ENCODE measurements at regions not wholly inside any gene's neighbourhood (a gene's known extent, or its start where the extent isn't known, plus 50 kb on each side); places are given as distances from the start of the nearest gene placed in this dataset.
"Not testable (repeated sequence)": the region's sequence is repeated elsewhere in the genome, so short reads cannot be mapped to it uniquely, and the experiment has no call there.

- H3K27ac ChIP-seq = no peak overlapping the region
Observed at GRCh38 chr17:20783091-20783490, 203.6 kb downstream of the CDRT15L2 start.

GRCh38 chr17:20784100-20784665 lies 204.7 kb downstream of the CDRT15L2 start:
- Histone ChIP-seq H3K27me3 (peaks cover 32% of the 10 kb centered on the region), H3K27ac (no peak overlapping the region), H3K4me3 (no peak overlapping the region), H3K36me3 (no peaks in the 10 kb centered on the region), H3K4me1 (no peaks in the 10 kb centered on the region), H3K9me3 (no peaks in the 10 kb centered on the region)
- WGBS, 2 donors (ENCODE audit: low coverage in 1 of 2) = 63 to 70% methylated on average over 2 to 5 of the region's 48 CpGs
- ATAC-seq = no peak
- no peak for TF ChIP-seq CTCF (IDR thresholded peaks at IDR 0.05)
- TF ChIP-seq POLR2AphosphoS5 (IDR thresholded peaks at IDR 0.05) = no peak
- no peak for TF ChIP-seq EP300 (IDR thresholded peaks at IDR 0.05)
- no peak for TF ChIP-seq POLR2A (IDR thresholded peaks at IDR 0.05)

More at GRCh38 chr17:20783091-20783490, 203.6 kb downstream of the CDRT15L2 start:
- Histone ChIP-seq H3K36me3 (no peaks in the 10 kb centered on the region), H3K27me3 (peaks cover 37% of the 10 kb centered on the region), H3K9me3 (no peaks in the 10 kb centered on the region), H3K4me3 (no peak overlapping the region), H3K4me1 (no peaks in the 10 kb centered on the region)
- TF ChIP-seq CTCF (IDR thresholded peaks at IDR 0.05) (no peak), POLR2A (IDR thresholded peaks at IDR 0.05) (no peak), POLR2AphosphoS5 (IDR thresholded peaks at IDR 0.05) (no peak), EP300 (IDR thresholded peaks at IDR 0.05) (no peak)
- WGBS, 2 donors (ENCODE audit: low coverage in 1 of 2) = 74 to 81% methylated on average over 3 of the region's 3 CpGs
- no peak for ATAC-seq

- no peak for ATAC-seq
- no peaks in the 10 kb centered on the region for H3K4me1 ChIP-seq
- WGBS, 2 donors (ENCODE audit: low coverage in 1 of 2) = 27 to 73% methylated on average over 2 to 5 of the region's 6 CpGs
- H3K36me3 ChIP-seq = no peaks in the 10 kb centered on the region
- H3K27me3 ChIP-seq = peaks cover 20% of the 10 kb centered on the region
- no peak overlapping the region for H3K4me3 ChIP-seq
- H3K27ac ChIP-seq = no peak overlapping the region
- H3K9me3 ChIP-seq = no peaks in the 10 kb centered on the region
- TF ChIP-seq POLR2AphosphoS5 (IDR thresholded peaks at IDR 0.05) (no peak), CTCF (IDR thresholded peaks at IDR 0.05) (no peak), EP300 (IDR thresholded peaks at IDR 0.05) (no peak), POLR2A (IDR thresholded peaks at IDR 0.05) (no peak)
Observed at GRCh38 chr17:20787281-20787680, 207.8 kb downstream of the CDRT15L2 start.

GRCh38 chr17:20791626-20792025 lies 212.1 kb downstream of the CDRT15L2 start:
- no peaks in the 10 kb centered on the region for H3K9me3 ChIP-seq
- TF ChIP-seq POLR2AphosphoS5 (IDR thresholded peaks at IDR 0.05) (no peak), CTCF (IDR thresholded peaks at IDR 0.05) (no peak), POLR2A (IDR thresholded peaks at IDR 0.05) (no peak), EP300 (IDR thresholded peaks at IDR 0.05) (no peak)
- H3K27ac ChIP-seq = no peak overlapping the region
- ATAC-seq = no peak
- H3K4me1 ChIP-seq = no peaks in the 10 kb centered on the region
- no peak overlapping the region for H3K4me3 ChIP-seq
- no peaks in the 10 kb centered on the region for H3K36me3 ChIP-seq
- 89 to 94% methylated on average over 4 to 5 of the region's 5 CpGs for WGBS, 2 donors (ENCODE audit: low coverage in 1 of 2)
- peaks cover 6% of the 10 kb centered on the region for H3K27me3 ChIP-seq

GRCh38 chr17:20794532-20794931 lies 215.0 kb downstream of the CDRT15L2 start:
- not testable (repeated sequence) for H3K27ac ChIP-seq, H3K4me3 ChIP-seq, H3K36me3 ChIP-seq, ATAC-seq, H3K9me3 ChIP-seq, H3K4me1 ChIP-seq
- peaks cover 14% of the 10 kb centered on the region for H3K27me3 ChIP-seq
- WGBS, 2 donors (ENCODE audit: low coverage in 1 of 2) = 46 to 54% methylated on average over 4 to 6 of the region's 6 CpGs
